Lower leg skin (tissue), 4 donors: ENCODE measurements at regions not wholly inside any gene's neighbourhood (a gene's known extent, or its start where the extent isn't known, plus 50 kb on each side); places are given as distances from the start of the nearest gene placed in this dataset.

Experiments
- DNase-seq, 2 donors: peaks; one replicate each; pipeline ENCODE4 v3.0.0-alpha.2; 2019; ENCODE audit warnings: low spot score in 2 of 2
- H3K4me3 ChIP-seq: fragments of 200-600 bp; sonication (generic); 2 replicates; pipeline ENCODE4 v1.5.1; 2017; ENCODE audit warnings: mild to moderate bottlenecking, low read depth; ENCODE audit not compliant: poor library complexity, severe bottlenecking
- POLR2A ChIP-seq, 2 donors: fragments of 450-650 bp; IDR thresholded peaks; one replicate each; pipeline ENCODE4 v1.6.1; 2016 to 2017; ENCODE audit warnings: antibody characterized with exemption in 2 of 2, mild to moderate bottlenecking in 1 of 2, moderate library complexity in 1 of 2
- WGBS, 2 donors: methylation state at CpG; one replicate each; pipeline ENCODE4 v1.1.5; 2018; 5-methylcytosine and 5-hydroxymethylcytosine counted together
- intact Hi-C: fragments of 100-400 bp; cut with DNase I; formaldehyde crosslinking; loops from one replicate; pipeline ENCODE4 v1.15.0; 2023; ENCODE audit warnings: low total_unique reads
- TF ChIP-seq, protein P1 (sequence below), 3 donors: fragments of 450-650 bp; IDR thresholded peaks; one replicate each; pipeline ENCODE4 v1.5.1; 2016; ENCODE audit warnings: antibody characterized with exemption in 3 of 3, mild to moderate bottlenecking in 3 of 3, moderate library complexity in 2 of 3

DNA sequence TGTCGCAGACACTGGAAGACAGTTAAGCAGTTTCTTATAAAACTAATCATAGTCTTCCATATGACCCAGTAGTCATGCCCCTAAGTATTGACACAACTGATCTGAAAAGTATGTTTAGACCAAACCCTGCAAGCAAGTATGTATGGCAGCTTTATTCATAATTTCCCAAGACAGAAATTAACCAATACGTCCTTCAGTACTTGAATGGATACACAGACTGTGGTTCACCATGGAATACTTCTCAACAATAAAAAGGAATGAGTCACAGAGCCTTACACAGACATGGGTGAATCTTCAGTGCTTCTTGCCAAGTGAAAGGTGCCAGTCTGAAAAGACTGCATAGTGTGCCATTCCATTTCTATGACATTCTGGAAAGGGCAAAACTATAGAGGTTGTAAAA lies 50.2 kb upstream of the AKR1E2 start:
- no peak for DNase-seq
- no peak overlapping the region for H3K4me3 ChIP-seq
- TF ChIP-seq, protein P1, sequence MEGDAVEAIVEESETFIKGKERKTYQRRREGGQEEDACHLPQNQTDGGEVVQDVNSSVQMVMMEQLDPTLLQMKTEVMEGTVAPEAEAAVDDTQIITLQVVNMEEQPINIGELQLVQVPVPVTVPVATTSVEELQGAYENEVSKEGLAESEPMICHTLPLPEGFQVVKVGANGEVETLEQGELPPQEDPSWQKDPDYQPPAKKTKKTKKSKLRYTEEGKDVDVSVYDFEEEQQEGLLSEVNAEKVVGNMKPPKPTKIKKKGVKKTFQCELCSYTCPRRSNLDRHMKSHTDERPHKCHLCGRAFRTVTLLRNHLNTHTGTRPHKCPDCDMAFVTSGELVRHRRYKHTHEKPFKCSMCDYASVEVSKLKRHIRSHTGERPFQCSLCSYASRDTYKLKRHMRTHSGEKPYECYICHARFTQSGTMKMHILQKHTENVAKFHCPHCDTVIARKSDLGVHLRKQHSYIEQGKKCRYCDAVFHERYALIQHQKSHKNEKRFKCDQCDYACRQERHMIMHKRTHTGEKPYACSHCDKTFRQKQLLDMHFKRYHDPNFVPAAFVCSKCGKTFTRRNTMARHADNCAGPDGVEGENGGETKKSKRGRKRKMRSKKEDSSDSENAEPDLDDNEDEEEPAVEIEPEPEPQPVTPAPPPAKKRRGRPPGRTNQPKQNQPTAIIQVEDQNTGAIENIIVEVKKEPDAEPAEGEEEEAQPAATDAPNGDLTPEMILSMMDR (IDR thresholded peaks at IDR 0.05) = no peak
- no peak for TF ChIP-seq POLR2A (IDR thresholded peaks at IDR 0.05)
- WGBS, 2 donors = 72 to 82% methylated on average over 2 of the region's 2 CpGs
- intact Hi-C loops = loop anchor here (10.0 kb wide), 1 partner anchor 1581 kb away; no protein-coding TSS in a partner anchor

DNA sequence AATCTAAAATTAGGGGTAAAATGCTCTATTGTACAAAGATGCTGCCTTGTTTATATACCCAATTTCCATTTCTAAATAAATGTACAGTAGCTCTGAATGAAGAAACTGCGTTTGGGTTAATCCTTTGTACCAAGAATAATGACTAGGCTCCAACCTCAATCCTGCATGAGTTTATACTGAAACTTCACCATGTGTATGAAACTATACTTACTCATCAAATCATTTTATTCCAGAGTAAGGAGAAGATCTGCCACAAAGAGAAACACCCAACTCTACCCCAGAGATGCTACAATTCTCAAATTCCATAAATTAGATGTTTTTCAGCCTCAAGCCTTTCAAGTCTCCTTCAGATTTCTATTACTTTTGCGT lies 53.8 kb upstream of the AKR1E2 start:
- TF ChIP-seq, protein P1 (IDR thresholded peaks at IDR 0.05) = no peak
- TF ChIP-seq POLR2A (IDR thresholded peaks at IDR 0.05) = no peak
- intact Hi-C loops = loop anchor here (10.0 kb wide), 1 partner anchor 1577 kb away; no protein-coding TSS in a partner anchor
- H3K4me3 ChIP-seq = no peak overlapping the region
- DNase-seq = no peak
- WGBS, 2 donors = 88 to 89% methylated on average over 2 of the region's 2 CpGs

DNA sequence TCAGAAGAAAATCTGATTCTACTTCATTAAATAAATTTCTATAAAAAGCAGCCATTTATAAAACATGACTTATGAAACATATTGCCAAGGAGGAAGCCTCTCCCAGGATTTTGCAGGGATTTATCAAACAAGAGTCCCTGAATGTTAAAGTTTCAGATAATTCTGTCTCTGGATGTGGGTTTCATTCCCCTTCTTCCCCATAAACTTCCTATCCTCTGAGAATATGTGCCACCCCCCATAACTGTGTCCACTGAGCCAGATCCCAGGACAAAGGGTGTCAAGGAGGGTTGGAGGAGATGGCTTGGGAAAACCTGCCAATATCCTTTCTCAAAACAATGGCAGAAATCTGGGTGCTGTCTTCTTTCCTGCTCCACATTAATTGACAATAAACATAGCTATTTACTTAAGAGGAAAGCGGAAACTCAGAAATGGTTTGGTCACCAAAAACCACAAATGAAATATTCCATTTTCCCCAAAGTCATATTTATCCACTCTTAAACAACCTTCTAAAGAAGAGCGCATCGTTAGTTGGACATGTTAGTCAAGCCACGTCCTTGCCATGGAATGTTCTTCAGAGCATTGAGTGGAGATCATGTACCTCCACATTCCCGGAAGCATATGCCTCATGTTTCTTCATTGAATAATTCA lies 54.3 kb upstream of the AKR1E2 start:
- no peak for DNase-seq
- no peak overlapping the region for H3K4me3 ChIP-seq
- intact Hi-C loops = loop anchor here (10.0 kb wide), 1 partner anchor 1577 kb away; no protein-coding TSS in a partner anchor
- WGBS, 2 donors = 76 to 87% methylated on average over 5 of the region's 5 CpGs
- TF ChIP-seq, protein P1 (IDR thresholded peaks at IDR 0.05) = no peak
- TF ChIP-seq POLR2A (IDR thresholded peaks at IDR 0.05) = no peak

DNA sequence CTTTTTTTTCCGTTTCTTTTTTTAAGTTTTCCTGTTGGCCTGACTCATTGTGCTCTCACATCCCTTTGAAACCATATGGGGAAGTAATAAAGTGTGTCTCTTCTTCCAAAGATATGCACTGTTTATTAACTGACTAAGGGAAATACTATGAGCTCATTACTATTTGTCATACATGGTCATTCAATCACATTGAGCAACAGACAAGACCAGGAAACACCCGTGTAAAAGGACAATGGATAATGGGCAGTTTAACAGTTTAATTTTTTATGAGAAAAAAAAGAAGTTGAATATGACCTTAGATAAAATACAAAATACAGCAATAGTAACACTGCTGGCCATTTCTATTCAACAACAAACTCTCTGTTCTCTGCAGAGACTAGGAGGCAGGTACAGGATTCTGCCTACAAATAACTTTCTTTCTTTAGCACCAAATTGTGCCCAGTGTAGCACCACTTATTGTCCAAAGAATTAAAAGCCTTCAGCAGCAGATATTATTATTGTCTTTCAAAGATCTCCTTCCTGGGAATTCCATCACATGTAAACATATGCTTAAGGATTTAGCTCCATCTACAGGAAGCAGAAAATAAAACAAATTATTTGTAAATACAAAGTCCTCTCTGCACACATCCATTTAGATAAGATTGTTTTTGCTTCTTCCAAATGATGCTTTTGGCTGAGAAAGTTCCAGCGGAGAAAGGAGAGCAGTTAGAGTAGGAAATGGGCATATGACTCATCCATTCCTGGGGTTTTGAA lies 55.0 kb upstream of the AKR1E2 start:
- WGBS, 2 donors = 6 to 14% methylated on average over 3 of the region's 3 CpGs
- TF ChIP-seq, protein P1 (IDR thresholded peaks at IDR 0.05) = no peak
- TF ChIP-seq POLR2A (IDR thresholded peaks at IDR 0.05) = no peak
- DNase-seq = no peak

DNA sequence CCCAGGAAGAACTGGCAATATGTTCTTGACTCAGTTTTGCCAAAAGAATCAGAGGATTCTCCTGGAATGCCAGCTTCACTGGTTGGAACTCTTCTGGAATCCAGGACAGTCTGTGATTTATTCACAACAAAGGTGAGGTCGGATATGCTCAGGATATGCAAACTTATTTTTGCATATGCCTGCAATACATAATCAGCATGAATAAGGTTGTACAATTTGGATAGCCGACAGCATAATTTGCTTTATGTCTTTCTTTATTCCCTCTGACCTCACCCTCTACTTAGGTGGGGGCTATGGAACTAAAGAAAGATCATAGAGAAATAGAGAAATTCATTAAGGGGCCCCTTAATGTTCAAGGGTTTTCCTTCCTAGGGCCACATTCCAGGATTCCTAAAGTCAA lies 57.6 kb upstream of the AKR1E2 start:
- 63 to 86% methylated on average over 2 of the region's 2 CpGs for WGBS, 2 donors
- intact Hi-C loops = no loop called here
- no peak overlapping the region for H3K4me3 ChIP-seq
- TF ChIP-seq, protein P1 (IDR thresholded peaks at IDR 0.05) = no peak
- no peak for TF ChIP-seq POLR2A (IDR thresholded peaks at IDR 0.05)
- no peak for DNase-seq

More for the DNA sequence above, 55.0 kb upstream of the AKR1E2 start:
- H3K4me3 ChIP-seq = no peak overlapping the region
- intact Hi-C loops = loop anchor here (10.0 kb wide), 1 partner anchor 1576 kb away; no protein-coding TSS in a partner anchor
